OCI-LY3 (cell line): ENCODE measurements at regions not wholly inside any gene's neighbourhood (a gene's known extent, or its start where the extent isn't known, plus 50 kb on each side); places are given as distances from the start of the nearest gene placed in this dataset.

Experiments
- H2AFZ ChIP-seq: fragments of 200-600, 300-600 bp; shearing (Covaris generic); 2 replicates; pipeline ENCODE4 v1.6.0; 2014; ENCODE audit warnings: antibody characterized with exemption, low read depth, low read length
- H3K27ac ChIP-seq: fragments of 200-600, 300-600 bp; sonication (generic); 2 replicates; pipeline ENCODE4 v1.5.1; 2014; ENCODE audit warnings: mild to moderate bottlenecking, low read length, moderate library complexity, mixed read lengths
- H3K27me3 ChIP-seq: fragments of 200-600, 300-600 bp; sonication (generic); 2 replicates; pipeline ENCODE4 v1.6.1; 2014; ENCODE audit warnings: low read depth, low read length, mixed read lengths
- H3K36me3 ChIP-seq: fragments of 200-600, 300-600 bp; sonication (generic); replicated peaks from 2 replicates; pipeline ENCODE3; 2014; ENCODE audit warnings: low read depth, low read length, mixed read lengths
- H3K4me1 ChIP-seq: fragments of 300-600, 200-600 bp; sonication (generic); 2 replicates; pipeline ENCODE4 v1.6.1; 2014; ENCODE audit warnings: low read length, mixed read lengths
- H3K4me2 ChIP-seq: fragments of 200-600, 300-600 bp; sonication (generic); 2 replicates; pipeline ENCODE4 v1.6.1; 2014; ENCODE audit warnings: low read length, mixed read lengths
- H3K4me3 ChIP-seq: fragments of 300-600, 200-600 bp; sonication (generic); 2 replicates; pipeline ENCODE4 v1.5.1; 2014; ENCODE audit warnings: antibody characterized with exemption, mild to moderate bottlenecking, low read length, moderate library complexity
- H3K79me2 ChIP-seq: fragments of 300-600, 200-600 bp; shearing (Covaris generic); 2 replicates; pipeline ENCODE4 v1.6.1; 2014; ENCODE audit warnings: mild to moderate bottlenecking, low read length, mixed read lengths
- H3K9ac ChIP-seq: fragments of 300-600, 200-600 bp; shearing (Covaris generic); 2 replicates; pipeline ENCODE4 v1.6.0; 2014; ENCODE audit warnings: mild to moderate bottlenecking, low read length, moderate library complexity
- H3K9me3 ChIP-seq: fragments of 200-600, 300-600 bp; shearing (Covaris generic); 2 replicates; pipeline ENCODE4 v1.6.1; 2014; ENCODE audit warnings: low read length, mixed read lengths; ENCODE audit not compliant: insufficient read depth
- H4K20me1 ChIP-seq: fragments of 200-600, 300-600 bp; sonication (generic); 2 replicates; pipeline ENCODE4 v1.6.1; 2016; ENCODE audit warnings: low read length, mixed read lengths; ENCODE audit not compliant: insufficient read depth
- CTCF ChIP-seq: fragments of 200-600, 300-600 bp; sonication (generic); IDR thresholded peaks from 2 replicates; pipeline ENCODE4 v1.5.1; 2014; ENCODE audit warnings: antibody characterized with exemption, low read length, low read depth
- EZH2phosphoT487 ChIP-seq: fragments of 200-600 bp; shearing (Covaris generic); IDR thresholded peaks from 2 replicates; pipeline ENCODE4 v1.6.1; 2018; ENCODE audit warnings: antibody characterized with exemption, mixed run types, low read depth

- Histone ChIP-seq H3K79me2 (no peaks in the 10 kb centered on the region), H3K4me2 (no peak overlapping the region), H3K27ac (no peak overlapping the region), H3K4me1 (no peaks in the 10 kb centered on the region), H4K20me1 (no peaks in the 10 kb centered on the region), H3K4me3 (no peak overlapping the region), H3K27me3 (no peaks in the 10 kb centered on the region), H3K36me3 (no peaks in the 10 kb centered on the region), H3K9me3 (no peaks in the 10 kb centered on the region), H3K9ac (no peak overlapping the region), H2AFZ (no peak overlapping the region)
- TF ChIP-seq EZH2phosphoT487 (no peak), CTCF (no peak)
Measured at GRCh38 chr18:61107113-61107512, 226.1 kb upstream of the CDH20 start.

GRCh38 chr18:61108706-61109105 lies 224.5 kb upstream of the CDH20 start:
- H3K9ac ChIP-seq: no peak overlapping the region
- no peak overlapping the region for H2AFZ ChIP-seq
- no peaks in the 10 kb centered on the region for H3K36me3 ChIP-seq
- no peaks in the 10 kb centered on the region for H3K4me1 ChIP-seq
- no peak overlapping the region for H3K27ac ChIP-seq
- no peaks in the 10 kb centered on the region for H3K9me3 ChIP-seq
- no peak for TF ChIP-seq CTCF
- no peak for TF ChIP-seq EZH2phosphoT487
- no peak overlapping the region for H3K4me3 ChIP-seq
- H3K27me3 ChIP-seq: no peaks in the 10 kb centered on the region
- no peaks in the 10 kb centered on the region for H3K79me2 ChIP-seq
- no peaks in the 10 kb centered on the region for H4K20me1 ChIP-seq
- no peak overlapping the region for H3K4me2 ChIP-seq

- no peak overlapping the region for H3K4me2 ChIP-seq
- no peak overlapping the region for H3K9ac ChIP-seq
- no peaks in the 10 kb centered on the region for H3K79me2 ChIP-seq
- H3K36me3 ChIP-seq: no peaks in the 10 kb centered on the region
- H3K9me3 ChIP-seq: no peaks in the 10 kb centered on the region
- TF ChIP-seq EZH2phosphoT487: no peak
- no peak for TF ChIP-seq CTCF
- H3K27me3 ChIP-seq: no peaks in the 10 kb centered on the region
- no peak overlapping the region for H2AFZ ChIP-seq
- no peaks in the 10 kb centered on the region for H3K4me1 ChIP-seq
- H4K20me1 ChIP-seq: no peaks in the 10 kb centered on the region
- no peak overlapping the region for H3K4me3 ChIP-seq
- no peak overlapping the region for H3K27ac ChIP-seq
Measured at GRCh38 chr18:61123309-61123708, 209.9 kb upstream of the CDH20 start.

GRCh38 chr18:61127714-61128467 lies 205.3 kb upstream of the CDH20 start:
- Histone ChIP-seq H2AFZ (no peak overlapping the region), H3K79me2 (no peaks in the 10 kb centered on the region), H3K27me3 (no peaks in the 10 kb centered on the region), H3K36me3 (no peaks in the 10 kb centered on the region), H3K27ac (no peak overlapping the region), H3K9me3 (no peaks in the 10 kb centered on the region), H3K9ac (no peak overlapping the region), H3K4me1 (no peaks in the 10 kb centered on the region), H4K20me1 (no peaks in the 10 kb centered on the region), H3K4me2 (no peak overlapping the region), H3K4me3 (no peak overlapping the region)
- TF ChIP-seq EZH2phosphoT487 (no peak), CTCF (no peak)
